DND-41 (cell line): ENCODE measurements at regions not wholly inside any gene's neighbourhood (a gene's known extent, or its start where the extent isn't known, plus 50 kb on each side); places are given as distances from the start of the nearest gene placed in this dataset.

Experiments used
- ATAC-seq: fragments of 200-7000 bp; cut with Tn5 transposase; 3 replicates; pipeline ENCODE4 v1.9.1; 2021; ENCODE audit warnings: low read depth; ENCODE audit not compliant: insufficient read depth
- DNase-seq: peaks from one replicate; pipeline ENCODE4 v3.0.0-alpha.2; 2020
- H2AFZ ChIP-seq: 2 replicates; pipeline ENCODE4 v1.6.0; 2012; ENCODE audit warnings: low read depth, low read length
- H3K27ac ChIP-seq: 2 replicates; pipeline ENCODE4 v1.5.1; 2012; ENCODE audit warnings: low read length, inconsistent platforms
- H3K27me3 ChIP-seq: fragments of 200-600 bp; sonication (generic); 2 replicates; pipeline ENCODE4 v1.6.0; 2012; ENCODE audit warnings: low read length, mild to moderate bottlenecking, inconsistent platforms; ENCODE audit not compliant: insufficient read depth, poor library complexity
- H3K36me3 ChIP-seq: 2 replicates; pipeline ENCODE4 v1.5.1; 2012; ENCODE audit warnings: low read length, inconsistent platforms; ENCODE audit not compliant: insufficient read depth
- H3K4me1 ChIP-seq: 2 replicates; pipeline ENCODE4 v1.5.1; 2012; ENCODE audit warnings: mild to moderate bottlenecking, low read length; ENCODE audit not compliant: insufficient read depth
- H3K4me2 ChIP-seq: 2 replicates; pipeline ENCODE4 v1.6.0; 2012; ENCODE audit warnings: mild to moderate bottlenecking, moderate library complexity, low read length, inconsistent platforms; ENCODE audit not compliant: insufficient read depth
- H3K4me3 ChIP-seq, 2 experiments: fragments of 200-600 bp in 1 of 2; shearing (Covaris generic) in 1 of 2; 2 replicates each; pipeline ENCODE4 v1.5.1; 2012 to 2016; ENCODE audit warnings: inconsistent platforms in 2 of 2, low read length in 2 of 2, mild to moderate bottlenecking in 2 of 2, low read depth in 1 of 2, moderate library complexity in 1 of 2
- H3K79me2 ChIP-seq: 2 replicates; pipeline ENCODE4 v1.6.0; 2012; ENCODE audit warnings: low read length, inconsistent platforms; ENCODE audit not compliant: insufficient read depth
- H3K9ac ChIP-seq: 2 replicates; pipeline ENCODE4 v1.6.0; 2012; ENCODE audit warnings: low read depth, mild to moderate bottlenecking, inconsistent platforms, low read length, moderate library complexity
- H3K9me3 ChIP-seq: 2 replicates; pipeline ENCODE4 v1.5.1; 2012; ENCODE audit warnings: low read length, moderate library complexity, mild to moderate bottlenecking, inconsistent platforms; ENCODE audit not compliant: insufficient read depth, severe bottlenecking
- H4K20me1 ChIP-seq: 2 replicates; pipeline ENCODE4 v1.6.0; 2012; ENCODE audit warnings: low read length; ENCODE audit not compliant: insufficient read depth
- EZH2 ChIP-seq: IDR thresholded peaks from 3 replicates; pipeline ENCODE4 v1.6.1; 2012; ENCODE audit warnings: borderline replicate concordance, low read depth, mild to moderate bottlenecking, moderate library complexity, low read length, inconsistent platforms; ENCODE audit not compliant: severe bottlenecking
- TF ChIP-seq, protein P1 (sequence below): IDR thresholded peaks from 2 replicates; pipeline ENCODE4 v1.5.1; 2012; ENCODE audit warnings: borderline replicate concordance, low read length, moderate library complexity, mild to moderate bottlenecking; ENCODE audit not compliant: poor library complexity, severe bottlenecking; ENCODE audit errors: extremely low read depth

DNA sequence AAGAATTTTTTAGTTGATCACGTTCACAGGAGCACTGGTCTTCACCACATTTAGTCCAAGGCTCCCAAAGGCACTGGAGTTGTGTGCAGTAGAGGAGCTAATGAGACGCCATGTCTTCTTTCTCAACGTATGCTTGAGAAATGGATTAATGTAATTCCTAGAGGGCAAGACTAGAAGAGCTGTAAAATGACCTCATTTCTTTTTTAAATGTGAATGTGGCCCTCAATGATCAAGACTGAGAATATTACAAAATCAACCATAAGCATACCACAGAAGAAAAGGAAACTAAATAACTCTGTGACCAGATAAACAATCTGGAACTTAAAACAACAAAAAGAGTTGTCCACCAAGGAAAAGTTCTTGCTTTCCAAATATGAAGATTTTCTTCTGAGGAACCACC is 112.1 kb upstream of the THBS1 start:
- no peaks in the 10 kb centered on the region for H3K4me1 ChIP-seq

DNA sequence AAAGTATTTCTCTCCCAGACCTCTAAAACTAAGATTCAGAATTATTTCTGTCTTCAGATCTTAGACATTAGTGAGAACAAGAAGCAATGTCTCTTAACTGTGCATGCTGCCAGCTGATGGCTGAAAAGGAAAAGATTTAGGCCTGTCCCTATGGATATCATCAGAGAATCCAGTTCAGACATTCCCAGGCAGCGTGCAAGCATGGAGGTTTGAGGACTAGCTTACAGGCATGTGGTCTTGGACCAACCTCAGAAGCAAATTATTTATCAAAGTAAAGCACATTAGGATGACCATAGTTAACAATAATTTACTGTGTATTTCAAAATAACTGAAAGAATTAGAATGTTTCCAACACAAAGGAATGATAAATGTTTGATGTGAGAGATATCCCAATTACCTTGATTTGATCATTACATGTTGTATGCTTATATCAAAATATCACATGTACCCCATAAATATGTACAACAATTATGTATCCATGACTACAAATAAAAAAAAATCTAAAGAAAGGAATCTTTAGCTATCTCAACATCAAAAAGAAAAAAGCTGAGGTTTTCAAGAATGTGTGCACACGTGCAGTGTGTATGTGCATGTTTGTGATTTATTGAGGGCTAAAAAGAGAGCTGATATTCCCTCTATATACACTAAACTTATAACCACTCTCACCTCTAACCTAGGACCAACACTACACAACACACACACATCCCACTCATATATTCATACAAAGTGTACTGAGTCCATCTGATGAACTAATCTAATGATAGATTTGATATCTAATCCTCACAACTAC is 108.9 kb upstream of the THBS1 start:
- ATAC-seq (no peak), DNase-seq (no peak)
- H3K27me3 ChIP-seq = peaks cover 4% of the 10 kb centered on the region
- H3K9ac ChIP-seq = no peak overlapping the region
- H3K79me2 ChIP-seq = no peaks in the 10 kb centered on the region
- H3K4me2 ChIP-seq = no peak overlapping the region
- H3K9me3 ChIP-seq = no peaks in the 10 kb centered on the region
- no peak overlapping the region for H2AFZ ChIP-seq
- H3K4me3 ChIP-seq = no peak overlapping the region
- no peak for TF ChIP-seq EZH2
- TF ChIP-seq, protein P1, sequence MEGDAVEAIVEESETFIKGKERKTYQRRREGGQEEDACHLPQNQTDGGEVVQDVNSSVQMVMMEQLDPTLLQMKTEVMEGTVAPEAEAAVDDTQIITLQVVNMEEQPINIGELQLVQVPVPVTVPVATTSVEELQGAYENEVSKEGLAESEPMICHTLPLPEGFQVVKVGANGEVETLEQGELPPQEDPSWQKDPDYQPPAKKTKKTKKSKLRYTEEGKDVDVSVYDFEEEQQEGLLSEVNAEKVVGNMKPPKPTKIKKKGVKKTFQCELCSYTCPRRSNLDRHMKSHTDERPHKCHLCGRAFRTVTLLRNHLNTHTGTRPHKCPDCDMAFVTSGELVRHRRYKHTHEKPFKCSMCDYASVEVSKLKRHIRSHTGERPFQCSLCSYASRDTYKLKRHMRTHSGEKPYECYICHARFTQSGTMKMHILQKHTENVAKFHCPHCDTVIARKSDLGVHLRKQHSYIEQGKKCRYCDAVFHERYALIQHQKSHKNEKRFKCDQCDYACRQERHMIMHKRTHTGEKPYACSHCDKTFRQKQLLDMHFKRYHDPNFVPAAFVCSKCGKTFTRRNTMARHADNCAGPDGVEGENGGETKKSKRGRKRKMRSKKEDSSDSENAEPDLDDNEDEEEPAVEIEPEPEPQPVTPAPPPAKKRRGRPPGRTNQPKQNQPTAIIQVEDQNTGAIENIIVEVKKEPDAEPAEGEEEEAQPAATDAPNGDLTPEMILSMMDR = no peak
- H3K36me3 ChIP-seq = no peaks in the 10 kb centered on the region
- no peak overlapping the region for H3K27ac ChIP-seq
- no peaks in the 10 kb centered on the region for H3K4me1 ChIP-seq
- no peaks in the 10 kb centered on the region for H4K20me1 ChIP-seq

More for the DNA sequence above, 112.1 kb upstream of the THBS1 start:
- DNase-seq = no peak
- no peak overlapping the region for H3K4me2 ChIP-seq
- ATAC-seq = no peak
- H4K20me1 ChIP-seq = no peaks in the 10 kb centered on the region
- H3K9me3 ChIP-seq = no peaks in the 10 kb centered on the region
- H3K9ac ChIP-seq = no peak overlapping the region
- no peak overlapping the region for H3K4me3 ChIP-seq
- TF ChIP-seq, protein P1 = no peak
- TF ChIP-seq EZH2 = no peak
- no peaks in the 10 kb centered on the region for H3K36me3 ChIP-seq
- no peak overlapping the region for H3K27ac ChIP-seq
- H3K27me3 ChIP-seq = no peaks in the 10 kb centered on the region
- H2AFZ ChIP-seq = no peak overlapping the region
- H3K79me2 ChIP-seq = no peaks in the 10 kb centered on the region

DNA sequence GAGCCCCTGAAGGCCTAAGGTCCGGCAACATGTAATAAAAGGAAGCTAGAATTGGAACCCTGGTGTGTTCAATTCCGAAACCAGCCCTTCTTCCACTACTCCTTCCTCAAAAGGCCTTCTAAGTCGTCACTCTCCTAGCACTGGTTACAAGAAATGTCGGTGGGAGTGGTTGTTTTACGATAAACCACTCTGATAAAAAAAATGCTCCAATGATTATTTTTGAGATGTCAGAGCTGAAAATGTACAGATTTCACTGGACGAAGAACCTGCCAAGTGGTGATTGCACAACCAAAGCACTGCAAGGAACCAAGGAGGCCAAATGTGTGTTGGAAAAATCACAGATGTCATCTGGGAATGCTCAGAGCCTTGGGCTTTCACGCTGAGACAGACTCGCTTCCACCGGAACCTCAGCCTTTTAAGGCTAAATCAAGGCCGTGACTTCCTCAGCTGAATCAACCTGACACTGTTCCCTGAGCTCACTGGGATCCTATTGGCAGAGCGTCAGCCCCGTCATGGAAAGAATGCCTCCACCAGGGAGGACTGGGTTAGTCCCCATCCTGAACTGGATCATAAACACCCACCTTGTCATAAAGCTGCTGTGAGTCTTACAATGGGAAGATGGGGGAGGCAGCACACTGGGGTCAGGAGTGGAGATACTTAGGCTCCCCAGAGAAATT is 108.1 kb upstream of the THBS1 start:
- DNase-seq (no peak), ATAC-seq (no peak)
- H3K9me3 ChIP-seq = no peaks in the 10 kb centered on the region
- H3K4me2 ChIP-seq = no peak overlapping the region
- H3K9ac ChIP-seq = no peak overlapping the region
- H3K27me3 ChIP-seq = peaks cover 4% of the 10 kb centered on the region
- no peaks in the 10 kb centered on the region for H3K79me2 ChIP-seq
- H2AFZ ChIP-seq = no peak overlapping the region
- H3K27ac ChIP-seq = no peak overlapping the region
- H3K36me3 ChIP-seq = no peaks in the 10 kb centered on the region
- H3K4me3 ChIP-seq = no peak overlapping the region
- no peaks in the 10 kb centered on the region for H4K20me1 ChIP-seq
- TF ChIP-seq EZH2 = no peak
- TF ChIP-seq, protein P1 = no peak
- no peaks in the 10 kb centered on the region for H3K4me1 ChIP-seq
